ENCODE measurements at regions not wholly inside any gene's neighbourhood (a gene's known extent, or its start where the extent isn't known, plus 50 kb on each side); places are given as distances from the start of the nearest gene placed in this dataset.

GRCh38 chr11:45596571-45596970, 68.9 kb downstream of the CHST1 start:
- no peak overlapping the region for H3K4me2 ChIP-seq (ENCODE audit: insufficient read depth, low read length)
- BruUV-seq (replicated peaks): no TSS peak
- no peaks in the 10 kb centered on the region for H3K36me3 ChIP-seq (ENCODE audit: control insufficient read depth in 2 of 2, extremely low read depth in 1 of 2, insufficient read depth in 2 of 2, low read length in 2 of 2)
- H3K9me1 ChIP-seq (replicated peaks; ENCODE audit: control insufficient read depth, extremely low read depth, insufficient read depth, low read length): no peaks in the 10 kb centered on the region
- ChIA-PET POLR2A (no interaction called here), CTCF (no interaction called here)
- H4K20me1 ChIP-seq (replicated peaks; ENCODE audit: control insufficient read depth, extremely low read depth, insufficient read depth, low read length): no peaks in the 10 kb centered on the region
- no peaks in the 10 kb centered on the region for H3K4me1 ChIP-seq (ENCODE audit: control insufficient read depth, extremely low read depth, insufficient read depth, low read length)
- no peaks in the 10 kb centered on the region for H3K27me3 ChIP-seq (ENCODE audit: control insufficient read depth in 2 of 2, insufficient read depth in 2 of 2, low read length in 2 of 2)
- H2AFZ ChIP-seq (ENCODE audit: low read depth, low read length): no peak overlapping the region
- no peak overlapping the region for H3K4me3 ChIP-seq (replicated peaks in 1 of 3; ENCODE audit: insufficient read depth in 1 of 3, low read depth in 1 of 3, low read length in 3 of 3)
- no peak overlapping the region for H3K9ac ChIP-seq (replicated peaks; ENCODE audit: extremely low read depth, insufficient read depth, low read length)
- intact Hi-C loops (cut with micrococcal nuclease) (no loop called here), dilution Hi-C loops (cut with MboI; ENCODE audit: extremely low pct_ligation_motif_present, low sequenced_read_pairs) (no loop called here)
- no peak for FAIRE-seq
- no peak for DNase-seq (ENCODE audit: low read depth, low spot score)
- no peak overlapping the region for H3K27ac ChIP-seq (ENCODE audit: insufficient read depth, low read depth, low read length)
- no peaks in the 10 kb centered on the region for H3K79me2 ChIP-seq (ENCODE audit: control insufficient read depth, insufficient read depth, low read length)
- no peak for TF ChIP-seq POLR2A (IDR thresholded peaks at IDR 0.05; ENCODE audit: low read depth, low read length)
- no peaks in the 10 kb centered on the region for H3K9me3 ChIP-seq (replicated peaks; ENCODE audit: control insufficient read depth, insufficient read depth, low read length)

DNA sequence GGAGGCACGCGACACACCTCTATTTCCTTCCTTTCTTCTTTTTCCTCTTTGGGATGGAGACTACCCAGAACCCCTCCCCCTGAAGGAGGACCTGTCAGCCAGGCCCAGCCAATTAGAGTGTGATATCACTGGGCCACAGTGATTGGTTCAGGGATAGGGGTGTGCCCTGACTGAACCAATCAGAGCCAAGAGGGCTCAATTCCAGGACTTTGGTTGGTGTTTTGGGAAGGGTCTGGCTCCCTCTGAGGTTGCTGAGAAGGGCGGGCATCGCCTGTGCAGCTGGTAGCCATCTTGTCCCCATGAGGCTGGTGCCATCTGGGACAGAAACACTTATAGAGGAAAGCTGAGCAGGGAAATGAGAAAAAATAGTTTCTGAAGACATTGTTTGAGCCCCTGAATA, 71.4 kb downstream of the CHST1 start:
- Histone ChIP-seq H3K27me3 (ENCODE audit: control insufficient read depth in 2 of 2, insufficient read depth in 2 of 2, low read length in 2 of 2) (no peaks in the 10 kb centered on the region), H3K4me3 (replicated peaks in 1 of 3; ENCODE audit: insufficient read depth in 1 of 3, low read depth in 1 of 3, low read length in 3 of 3) (no peak overlapping the region), H3K9me3 (replicated peaks; ENCODE audit: control insufficient read depth, insufficient read depth, low read length) (no peaks in the 10 kb centered on the region), H3K9me1 (replicated peaks; ENCODE audit: control insufficient read depth, extremely low read depth, insufficient read depth, low read length) (no peaks in the 10 kb centered on the region), H3K4me1 (ENCODE audit: control insufficient read depth, extremely low read depth, insufficient read depth, low read length) (no peaks in the 10 kb centered on the region), H3K36me3 (ENCODE audit: control insufficient read depth in 2 of 2, extremely low read depth in 1 of 2, insufficient read depth in 2 of 2, low read length in 2 of 2) (no peaks in the 10 kb centered on the region), H3K79me2 (ENCODE audit: control insufficient read depth, insufficient read depth, low read length) (no peaks in the 10 kb centered on the region), H3K9ac (replicated peaks; ENCODE audit: extremely low read depth, insufficient read depth, low read length) (no peak overlapping the region), H3K27ac (ENCODE audit: insufficient read depth, low read depth, low read length) (no peak overlapping the region), H2AFZ (ENCODE audit: low read depth, low read length) (no peak overlapping the region), H3K4me2 (ENCODE audit: insufficient read depth, low read length) (no peak overlapping the region), H4K20me1 (replicated peaks; ENCODE audit: control insufficient read depth, extremely low read depth, insufficient read depth, low read length) (no peaks in the 10 kb centered on the region)
- DNase-seq (ENCODE audit: low read depth, low spot score) (no peak), FAIRE-seq (no peak)
- CTCF ChIA-PET: no interaction called here
- dilution Hi-C loops (cut with MboI; ENCODE audit: extremely low pct_ligation_motif_present, low sequenced_read_pairs) (no loop called here), intact Hi-C loops (cut with micrococcal nuclease) (no loop called here)
- POLR2A ChIA-PET: no interaction called here
- BruUV-seq (replicated peaks): no TSS peak
- TF ChIP-seq POLR2AphosphoS5 (IDR thresholded peaks at IDR 0.05; ENCODE audit: insufficient read depth, low read depth, low read length) (no peak), JUN (IDR thresholded peaks at IDR 0.05; ENCODE audit: borderline replicate concordance, insufficient read depth, insufficient read length, low read depth) (no peak), CTCF (IDR thresholded peaks at IDR 0.05; ENCODE audit: extremely low read depth in 1 of 2, insufficient read depth in 1 of 2, low read depth in 1 of 2, low read length in 2 of 2) (no peak), EZH2 (IDR thresholded peaks at IDR 0.05; ENCODE audit: borderline replicate concordance, low read depth, low read length, severe bottlenecking) (no peak), POLR2A (IDR thresholded peaks at IDR 0.05; ENCODE audit: low read depth, low read length) (no peak), MYC (IDR thresholded peaks at IDR 0.05; ENCODE audit: low read depth, low read length) (no peak), FOS (IDR thresholded peaks at IDR 0.05; ENCODE audit: borderline replicate concordance, insufficient read depth, low read length) (no peak), GATA2 (IDR thresholded peaks at IDR 0.05; ENCODE audit: insufficient read depth, insufficient read length, low read depth, low read length) (no peak)
- TF ChIP-seq, protein P1, sequence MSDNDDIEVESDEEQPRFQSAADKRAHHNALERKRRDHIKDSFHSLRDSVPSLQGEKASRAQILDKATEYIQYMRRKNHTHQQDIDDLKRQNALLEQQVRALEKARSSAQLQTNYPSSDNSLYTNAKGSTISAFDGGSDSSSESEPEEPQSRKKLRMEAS (IDR thresholded peaks at IDR 0.05; ENCODE audit: insufficient read depth, insufficient read length): no peak

Data from endothelial cell of umbilical vein (primary cell).